Esophagus muscularis mucosa (tissue), 3 donors: ENCODE measurements at regions not wholly inside any gene's neighbourhood (a gene's known extent, or its start where the extent isn't known, plus 50 kb on each side); places are given as distances from the start of the nearest gene placed in this dataset.

Experiments
- CTCF ChIP-seq, 3 experiments: fragments of 200-600 bp in 2 of 3; fragments of 450-650 bp in 1 of 3; sonication (generic) in 2 of 3; IDR thresholded peaks; one replicate each; pipeline ENCODE4 v1.5.1; 2017 to 2019; ENCODE audit warnings: antibody characterized with exemption in 3 of 3, mild to moderate bottlenecking in 2 of 3, moderate library complexity in 1 of 3
- POLR2AphosphoS5 ChIP-seq, 2 donors: sonication (generic); formaldehyde crosslinking; IDR thresholded peaks; one replicate each; pipeline ENCODE4 v1.6.1; 2017; ENCODE audit warnings: antibody characterized with exemption in 2 of 2

- TF ChIP-seq CTCF (IDR thresholded peaks at IDR 0.05): no peak
- no peak for TF ChIP-seq POLR2AphosphoS5 (IDR thresholded peaks at IDR 0.05)
These were observed 155.6 kb upstream of the GLI2 start for GRCh38 chr2:120579916-120580685.
